CD4-positive, CD25-positive, alpha-beta regulatory T cell (primary cell): ENCODE measurements at regions not wholly inside any gene's neighbourhood (a gene's known extent, or its start where the extent isn't known, plus 50 kb on each side); places are given as distances from the start of the nearest gene placed in this dataset.
A peak's percentile ranks its signal among the peaks of the same experiment; 100 is the strongest.

Experiments
- ATAC-seq, 2 donors: fragments of 150-1000 bp; cut with Tn5 transposase; one replicate each; pipeline ENCODE4 v1.10.0; 2021; ENCODE audit warnings: low read depth in 2 of 2, moderate number of reproducible peaks in 2 of 2, moderate library complexity in 1 of 2
- DNase-seq, 3 donors: peaks; one replicate each; pipeline versions ENCODE4 v3.0.0 to v3.0.0-alpha.2; 2012 to 2022; ENCODE audit warnings: mixed read lengths in 1 of 3
- H3K27ac ChIP-seq: one replicate; pipeline ENCODE4 v1.7.0; 2013; ENCODE audit warnings: mild to moderate bottlenecking, low read length; ENCODE audit not compliant: insufficient read depth, poor library complexity, severe bottlenecking
- H3K27me3 ChIP-seq: one replicate; pipeline ENCODE4 v1.7.0; 2013; ENCODE audit warnings: low read length; ENCODE audit not compliant: control insufficient read depth, insufficient read depth
- H3K36me3 ChIP-seq: one replicate; pipeline ENCODE4 v1.7.0; 2013; ENCODE audit warnings: mild to moderate bottlenecking, low read length, moderate library complexity; ENCODE audit not compliant: control insufficient read depth, insufficient read depth
- H3K4me1 ChIP-seq: 2 replicates; pipeline ENCODE4 v1.7.0; 2013; ENCODE audit warnings: mild to moderate bottlenecking, low read length; ENCODE audit not compliant: insufficient read depth, control insufficient read depth, poor library complexity, severe bottlenecking
- H3K4me3 ChIP-seq: one replicate; pipeline ENCODE4 v1.7.0; 2013; ENCODE audit warnings: low read depth, mild to moderate bottlenecking, low read length, moderate library complexity
- H3K9me3 ChIP-seq, 2 experiments: 1 replicate in 1 of 2; 2 replicates in 1 of 2; pipeline ENCODE4 v1.7.0; 2013; ENCODE audit warnings: low read length in 2 of 2, mild to moderate bottlenecking in 1 of 2, moderate library complexity in 1 of 2; ENCODE audit not compliant: control insufficient read depth in 2 of 2
- H3K27ac Mint-ChIP-seq, 3 donors: one replicate each; pipeline ENCODE4 v1.8.0; 2020 to 2022; ENCODE audit warnings: mild to moderate bottlenecking in 3 of 3, mixed read lengths in 3 of 3, moderate library complexity in 2 of 3
- H3K27me3 Mint-ChIP-seq: one replicate; pipeline ENCODE4 v1.8.0; 2022; ENCODE audit warnings: mild to moderate bottlenecking, mixed read lengths
- H3K36me3 Mint-ChIP-seq: one replicate; pipeline ENCODE4 v1.8.0; 2020; ENCODE audit warnings: mixed read lengths
- H3K4me1 Mint-ChIP-seq, 4 donors: one replicate each; pipeline ENCODE4 v1.8.0; 2020 to 2022; ENCODE audit warnings: mixed read lengths in 4 of 4, mild to moderate bottlenecking in 1 of 4
- H3K4me3 Mint-ChIP-seq, 4 donors: one replicate each; pipeline ENCODE4 v1.8.0; 2020 to 2022; ENCODE audit warnings: mild to moderate bottlenecking in 4 of 4, mixed read lengths in 4 of 4, moderate library complexity in 3 of 4
- H3K9me3 Mint-ChIP-seq, 7 donors: one replicate each; pipeline ENCODE4 v1.8.0; 2020 to 2022; ENCODE audit warnings: mixed read lengths in 7 of 7, mild to moderate bottlenecking in 3 of 7, moderate library complexity in 2 of 7

- Mint-ChIP-seq H3K9me3 (no peaks in the 10 kb centered on the region), H3K4me3 (no peak overlapping the region), H3K27ac (no peak overlapping the region), H3K4me1 (peaks cover 1 to 13% (median 9%) of the 10 kb centered on the region in 4 donors), H3K27me3 (no peaks in the 10 kb centered on the region), H3K36me3 (no peaks in the 10 kb centered on the region)
- no peak for DNase-seq
- H3K9me3 ChIP-seq: no peaks in the 10 kb centered on the region
- H3K36me3 ChIP-seq: no peaks in the 10 kb centered on the region
- no peak overlapping the region for H3K27ac ChIP-seq
- no peaks in the 10 kb centered on the region for H3K27me3 ChIP-seq
- no peak overlapping the region for H3K4me3 ChIP-seq
- no peak for ATAC-seq
- no peaks in the 10 kb centered on the region for H3K4me1 ChIP-seq
These were observed 308.1 kb downstream of the COG6 start for GRCh38 chr13:39963612-39964011.

- Mint-ChIP-seq H3K27me3 (no peaks in the 10 kb centered on the region), H3K27ac (no peak overlapping the region), H3K9me3 (no peaks in the 10 kb centered on the region), H3K36me3 (no peaks in the 10 kb centered on the region), H3K4me1 (peaks cover 3 to 6% (median 4%) of the 10 kb centered on the region in 4 donors), H3K4me3 (no peak overlapping the region)
- no peak overlapping the region for H3K27ac ChIP-seq
- H3K4me1 ChIP-seq: no peaks in the 10 kb centered on the region
- H3K4me3 ChIP-seq: no peak overlapping the region
- no peaks in the 10 kb centered on the region for H3K36me3 ChIP-seq
- no peaks in the 10 kb centered on the region for H3K9me3 ChIP-seq
- ATAC-seq (no peak), DNase-seq (no peak)
- no peaks in the 10 kb centered on the region for H3K27me3 ChIP-seq
These were observed 309.8 kb downstream of the COG6 start for GRCh38 chr13:39965309-39965708.

- peaks cover 0 to 1% (median 0%) of the 10 kb centered on the region in 7 donors for H3K9me3 Mint-ChIP-seq
- H3K4me1 Mint-ChIP-seq: peaks cover 4 to 17% (median 11%) of the 10 kb centered on the region in 4 donors
- Histone ChIP-seq H3K36me3 (no peaks in the 10 kb centered on the region), H3K27ac (no peak overlapping the region), H3K4me1 (no peaks in the 10 kb centered on the region), H3K4me3 (no peak overlapping the region), H3K9me3 (no peaks in the 10 kb centered on the region), H3K27me3 (no peaks in the 10 kb centered on the region)
- H3K27ac Mint-ChIP-seq: no peak overlapping the region
- peaks cover 4% of the 10 kb centered on the region for H3K27me3 Mint-ChIP-seq
- DNase-seq: no peak
- ATAC-seq: no peak
- peaks cover 5% of the 10 kb centered on the region for H3K36me3 Mint-ChIP-seq
- no peak overlapping the region for H3K4me3 Mint-ChIP-seq
These were observed 311.9 kb downstream of the COG6 start for GRCh38 chr13:39967199-39967959.

GRCh38 chr13:39968646-39969475 lies 313.4 kb downstream of the COG6 start:
- Mint-ChIP-seq H3K4me3 (peak overlapping the region in 2 of 4 donors; percentile 30 to 33), H3K27me3 (peaks cover 4% of the 10 kb centered on the region), H3K9me3 (peaks cover 0 to 1% (median 0%) of the 10 kb centered on the region in 7 donors), H3K27ac (no peak overlapping the region), H3K4me1 (peaks cover 2 to 17% (median 11%) of the 10 kb centered on the region in 4 donors), H3K36me3 (peaks cover 5% of the 10 kb centered on the region)
- Histone ChIP-seq H3K27ac (no peak overlapping the region), H3K27me3 (no peaks in the 10 kb centered on the region), H3K36me3 (no peaks in the 10 kb centered on the region), H3K9me3 (no peaks in the 10 kb centered on the region), H3K4me3 (no peak overlapping the region), H3K4me1 (no peaks in the 10 kb centered on the region)
- ATAC-seq (no peak), DNase-seq (peak in 1 of 3 donors; percentile 31)

- Mint-ChIP-seq H3K4me1 (peaks cover 2 to 17% (median 11%) of the 10 kb centered on the region in 4 donors), H3K27ac (peak overlapping the region in 1 of 3 donors; percentile 28), H3K27me3 (peaks cover 4% of the 10 kb centered on the region), H3K4me3 (no peak overlapping the region), H3K9me3 (peaks cover 0 to 1% (median 0%) of the 10 kb centered on the region in 7 donors), H3K36me3 (peaks cover 5% of the 10 kb centered on the region)
- H3K4me3 ChIP-seq: no peak overlapping the region
- H3K4me1 ChIP-seq: no peaks in the 10 kb centered on the region
- no peaks in the 10 kb centered on the region for H3K9me3 ChIP-seq
- no peak for DNase-seq
- no peak overlapping the region for H3K27ac ChIP-seq
- no peaks in the 10 kb centered on the region for H3K27me3 ChIP-seq
- H3K36me3 ChIP-seq: no peaks in the 10 kb centered on the region
- ATAC-seq: no peak
These were observed 314.9 kb downstream of the COG6 start for GRCh38 chr13:39970177-39970846.

DNA sequence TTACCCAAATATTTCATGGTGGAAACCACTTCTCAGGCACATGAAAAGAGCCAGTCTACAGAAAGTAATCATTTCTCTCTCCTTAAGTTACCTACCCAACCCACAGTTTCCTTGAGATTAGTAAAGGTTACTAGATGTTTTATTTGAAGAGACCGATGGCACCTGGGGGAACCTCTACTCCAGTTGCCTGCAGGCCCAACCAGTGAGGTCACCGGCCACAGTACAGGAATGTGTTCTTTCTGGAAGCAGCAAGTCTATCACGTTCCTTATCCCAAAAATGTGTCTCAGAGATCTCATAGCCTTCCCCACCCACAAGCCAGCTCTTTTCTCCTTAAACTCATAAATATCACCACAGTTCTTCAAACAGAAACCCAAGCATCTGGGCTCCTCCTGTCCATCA lies 316.1 kb downstream of the COG6 start:
- Histone ChIP-seq H3K9me3 (no peaks in the 10 kb centered on the region), H3K4me1 (no peaks in the 10 kb centered on the region), H3K36me3 (no peaks in the 10 kb centered on the region), H3K27ac (no peak overlapping the region), H3K27me3 (no peaks in the 10 kb centered on the region), H3K4me3 (no peak overlapping the region)
- DNase-seq (no peak), ATAC-seq (no peak)
- H3K27ac Mint-ChIP-seq: no peak overlapping the region
- peak overlapping the region in 1 of 4 donors; percentile 1 for H3K4me3 Mint-ChIP-seq
- H3K36me3 Mint-ChIP-seq: peaks cover 5% of the 10 kb centered on the region
- peaks cover 4% of the 10 kb centered on the region for H3K27me3 Mint-ChIP-seq
- peaks cover 0 to 1% (median 0%) of the 10 kb centered on the region in 7 donors for H3K9me3 Mint-ChIP-seq
- peaks cover 2 to 17% (median 11%) of the 10 kb centered on the region in 4 donors for H3K4me1 Mint-ChIP-seq

- peaks cover 11% of the 10 kb centered on the region for H3K27me3 Mint-ChIP-seq
- Histone ChIP-seq H3K4me3 (no peak overlapping the region), H3K36me3 (no peaks in the 10 kb centered on the region), H3K27me3 (no peaks in the 10 kb centered on the region), H3K4me1 (no peaks in the 10 kb centered on the region), H3K9me3 (no peaks in the 10 kb centered on the region), H3K27ac (no peak overlapping the region)
- DNase-seq (no peak), ATAC-seq (no peak)
- H3K9me3 Mint-ChIP-seq: peaks cover 0 to 1% (median 0%) of the 10 kb centered on the region in 7 donors
- H3K27ac Mint-ChIP-seq: no peak overlapping the region
- H3K4me3 Mint-ChIP-seq: no peak overlapping the region
- peaks cover 0 to 10% (median 3%) of the 10 kb centered on the region in 4 donors for H3K4me1 Mint-ChIP-seq
- peaks cover 5% of the 10 kb centered on the region for H3K36me3 Mint-ChIP-seq
These were observed 321.0 kb downstream of the COG6 start for GRCh38 chr13:39976481-39976880.
